ENCODE measurements at regions not wholly inside any gene's neighbourhood (a gene's known extent, or its start where the extent isn't known, plus 50 kb on each side); places are given as distances from the start of the nearest gene placed in this dataset.

DNA sequence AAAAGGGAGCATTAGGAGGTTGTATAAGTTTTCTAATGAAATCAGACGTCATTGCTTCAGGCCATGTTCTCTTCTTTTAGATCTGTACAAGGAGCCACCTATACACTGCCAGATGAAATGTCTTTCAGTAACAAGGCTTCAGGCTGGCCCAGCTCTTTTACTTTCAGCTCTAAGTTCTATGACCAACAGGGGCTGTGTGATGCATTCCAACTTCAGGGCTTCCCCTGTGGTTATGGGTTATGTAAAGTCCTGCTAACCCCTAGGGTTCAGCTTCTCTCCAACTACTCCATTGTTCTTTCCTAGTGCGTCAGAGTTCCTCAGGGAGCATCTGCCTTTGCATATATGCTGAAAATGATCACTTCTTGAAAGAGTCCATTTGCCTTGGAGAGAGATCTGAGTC is 79.4 kb upstream of the TTC29 start:
- TF ChIP-seq, protein P1, sequence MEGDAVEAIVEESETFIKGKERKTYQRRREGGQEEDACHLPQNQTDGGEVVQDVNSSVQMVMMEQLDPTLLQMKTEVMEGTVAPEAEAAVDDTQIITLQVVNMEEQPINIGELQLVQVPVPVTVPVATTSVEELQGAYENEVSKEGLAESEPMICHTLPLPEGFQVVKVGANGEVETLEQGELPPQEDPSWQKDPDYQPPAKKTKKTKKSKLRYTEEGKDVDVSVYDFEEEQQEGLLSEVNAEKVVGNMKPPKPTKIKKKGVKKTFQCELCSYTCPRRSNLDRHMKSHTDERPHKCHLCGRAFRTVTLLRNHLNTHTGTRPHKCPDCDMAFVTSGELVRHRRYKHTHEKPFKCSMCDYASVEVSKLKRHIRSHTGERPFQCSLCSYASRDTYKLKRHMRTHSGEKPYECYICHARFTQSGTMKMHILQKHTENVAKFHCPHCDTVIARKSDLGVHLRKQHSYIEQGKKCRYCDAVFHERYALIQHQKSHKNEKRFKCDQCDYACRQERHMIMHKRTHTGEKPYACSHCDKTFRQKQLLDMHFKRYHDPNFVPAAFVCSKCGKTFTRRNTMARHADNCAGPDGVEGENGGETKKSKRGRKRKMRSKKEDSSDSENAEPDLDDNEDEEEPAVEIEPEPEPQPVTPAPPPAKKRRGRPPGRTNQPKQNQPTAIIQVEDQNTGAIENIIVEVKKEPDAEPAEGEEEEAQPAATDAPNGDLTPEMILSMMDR (IDR thresholded peaks at IDR 0.05; ENCODE audit: insufficient read depth, low read length) = no peak
- no peak for TF ChIP-seq POLR2AphosphoS5 (IDR thresholded peaks at IDR 0.05; ENCODE audit: low read depth)
- TF ChIP-seq, protein P2, sequence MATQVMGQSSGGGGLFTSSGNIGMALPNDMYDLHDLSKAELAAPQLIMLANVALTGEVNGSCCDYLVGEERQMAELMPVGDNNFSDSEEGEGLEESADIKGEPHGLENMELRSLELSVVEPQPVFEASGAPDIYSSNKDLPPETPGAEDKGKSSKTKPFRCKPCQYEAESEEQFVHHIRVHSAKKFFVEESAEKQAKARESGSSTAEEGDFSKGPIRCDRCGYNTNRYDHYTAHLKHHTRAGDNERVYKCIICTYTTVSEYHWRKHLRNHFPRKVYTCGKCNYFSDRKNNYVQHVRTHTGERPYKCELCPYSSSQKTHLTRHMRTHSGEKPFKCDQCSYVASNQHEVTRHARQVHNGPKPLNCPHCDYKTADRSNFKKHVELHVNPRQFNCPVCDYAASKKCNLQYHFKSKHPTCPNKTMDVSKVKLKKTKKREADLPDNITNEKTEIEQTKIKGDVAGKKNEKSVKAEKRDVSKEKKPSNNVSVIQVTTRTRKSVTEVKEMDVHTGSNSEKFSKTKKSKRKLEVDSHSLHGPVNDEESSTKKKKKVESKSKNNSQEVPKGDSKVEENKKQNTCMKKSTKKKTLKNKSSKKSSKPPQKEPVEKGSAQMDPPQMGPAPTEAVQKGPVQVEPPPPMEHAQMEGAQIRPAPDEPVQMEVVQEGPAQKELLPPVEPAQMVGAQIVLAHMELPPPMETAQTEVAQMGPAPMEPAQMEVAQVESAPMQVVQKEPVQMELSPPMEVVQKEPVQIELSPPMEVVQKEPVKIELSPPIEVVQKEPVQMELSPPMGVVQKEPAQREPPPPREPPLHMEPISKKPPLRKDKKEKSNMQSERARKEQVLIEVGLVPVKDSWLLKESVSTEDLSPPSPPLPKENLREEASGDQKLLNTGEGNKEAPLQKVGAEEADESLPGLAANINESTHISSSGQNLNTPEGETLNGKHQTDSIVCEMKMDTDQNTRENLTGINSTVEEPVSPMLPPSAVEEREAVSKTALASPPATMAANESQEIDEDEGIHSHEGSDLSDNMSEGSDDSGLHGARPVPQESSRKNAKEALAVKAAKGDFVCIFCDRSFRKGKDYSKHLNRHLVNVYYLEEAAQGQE (IDR thresholded peaks at IDR 0.05; ENCODE audit: insufficient replicate concordance, low read depth) = no peak
